GM19023 (cell line): ENCODE measurements at regions not wholly inside any gene's neighbourhood (a gene's known extent, or its start where the extent isn't known, plus 50 kb on each side); places are given as distances from the start of the nearest gene placed in this dataset.

ENCODE experiments used
- ATAC-seq: cut with Tn5 transposase; IDR thresholded peaks from one replicate; pipeline ENCODE4 v1.9.1; 2021; ENCODE audit warnings: mild to moderate bottlenecking, moderate library complexity; ENCODE audit not compliant: unreplicated experiment

- no peak for ATAC-seq
These were observed 503.9 kb upstream of the NR2F2 start for GRCh38 chr15:95826412-95827195.

- no peak for ATAC-seq
These were observed 501.4 kb upstream of the NR2F2 start for GRCh38 chr15:95829062-95829461.

- no peak for ATAC-seq
These were observed 500.2 kb upstream of the NR2F2 start for GRCh38 chr15:95830281-95830680.

- no peak for ATAC-seq
These were observed 497.8 kb upstream of the NR2F2 start for GRCh38 chr15:95832668-95833067.

GRCh38 chr15:95834028-95834804 lies 496.3 kb upstream of the NR2F2 start:
- no peak for ATAC-seq

GRCh38 chr15:95836536-95836935 lies 494.0 kb upstream of the NR2F2 start:
- ATAC-seq = no peak

- ATAC-seq = no peak
These were observed 493.0 kb upstream of the NR2F2 start for GRCh38 chr15:95837341-95838004.

- ATAC-seq = no peak
These were observed 491.1 kb upstream of the NR2F2 start for GRCh38 chr15:95839367-95839782.

GRCh38 chr15:95840004-95840403 lies 490.5 kb upstream of the NR2F2 start:
- ATAC-seq = no peak

GRCh38 chr15:95840855-95841254 lies 489.6 kb upstream of the NR2F2 start:
- ATAC-seq = no peak

- no peak for ATAC-seq
These were observed 487.9 kb upstream of the NR2F2 start for GRCh38 chr15:95842576-95842975.

- ATAC-seq = no peak
These were observed 487.1 kb upstream of the NR2F2 start for GRCh38 chr15:95843241-95843910.

GRCh38 chr15:95845862-95846515 lies 484.5 kb upstream of the NR2F2 start:
- no peak for ATAC-seq

GRCh38 chr15:95848126-95848525 lies 482.4 kb upstream of the NR2F2 start:
- no peak for ATAC-seq

GRCh38 chr15:95850837-95851236 lies 479.7 kb upstream of the NR2F2 start:
- ATAC-seq = no peak

- ATAC-seq = no peak
These were observed 477.1 kb upstream of the NR2F2 start for GRCh38 chr15:95853350-95853749.

GRCh38 chr15:95857124-95857757 lies 473.3 kb upstream of the NR2F2 start:
- ATAC-seq = no peak

- ATAC-seq = no peak
These were observed 472.7 kb upstream of the NR2F2 start for GRCh38 chr15:95857758-95858157.

GRCh38 chr15:95860406-95860805 lies 470.1 kb upstream of the NR2F2 start:
- ATAC-seq = no peak

GRCh38 chr15:95864467-95864886 lies 466.0 kb upstream of the NR2F2 start:
- no peak for ATAC-seq
